ENCODE measurements at regions not wholly inside any gene's neighbourhood (a gene's known extent, or its start where the extent isn't known, plus 50 kb on each side); places are given as distances from the start of the nearest gene placed in this dataset.

DNA sequence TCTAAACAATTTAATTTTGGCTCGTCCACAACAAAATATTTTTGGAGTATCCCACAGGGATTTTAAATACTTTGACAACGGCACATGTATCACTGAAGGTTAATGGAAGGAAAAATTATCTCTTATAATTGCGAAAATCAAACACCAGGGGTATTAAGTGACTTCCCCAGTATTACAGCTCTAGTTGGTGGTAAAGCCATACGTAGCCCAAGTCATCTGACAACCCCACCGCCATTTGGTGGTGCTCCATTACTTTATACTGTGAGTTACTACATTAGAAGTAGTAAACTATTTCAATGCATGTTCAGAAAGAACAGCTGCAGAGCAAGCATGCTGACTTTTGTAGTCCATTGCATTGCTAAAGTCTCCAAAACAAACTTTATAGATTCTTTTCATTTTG, 179.7 kb downstream of the HGF start (continued):
- TF ChIP-seq, protein P1, sequence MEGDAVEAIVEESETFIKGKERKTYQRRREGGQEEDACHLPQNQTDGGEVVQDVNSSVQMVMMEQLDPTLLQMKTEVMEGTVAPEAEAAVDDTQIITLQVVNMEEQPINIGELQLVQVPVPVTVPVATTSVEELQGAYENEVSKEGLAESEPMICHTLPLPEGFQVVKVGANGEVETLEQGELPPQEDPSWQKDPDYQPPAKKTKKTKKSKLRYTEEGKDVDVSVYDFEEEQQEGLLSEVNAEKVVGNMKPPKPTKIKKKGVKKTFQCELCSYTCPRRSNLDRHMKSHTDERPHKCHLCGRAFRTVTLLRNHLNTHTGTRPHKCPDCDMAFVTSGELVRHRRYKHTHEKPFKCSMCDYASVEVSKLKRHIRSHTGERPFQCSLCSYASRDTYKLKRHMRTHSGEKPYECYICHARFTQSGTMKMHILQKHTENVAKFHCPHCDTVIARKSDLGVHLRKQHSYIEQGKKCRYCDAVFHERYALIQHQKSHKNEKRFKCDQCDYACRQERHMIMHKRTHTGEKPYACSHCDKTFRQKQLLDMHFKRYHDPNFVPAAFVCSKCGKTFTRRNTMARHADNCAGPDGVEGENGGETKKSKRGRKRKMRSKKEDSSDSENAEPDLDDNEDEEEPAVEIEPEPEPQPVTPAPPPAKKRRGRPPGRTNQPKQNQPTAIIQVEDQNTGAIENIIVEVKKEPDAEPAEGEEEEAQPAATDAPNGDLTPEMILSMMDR (tag by site-specific recombination; IDR thresholded peaks at IDR 0.05) = no peak
- TF ChIP-seq GFI1B (tag by site-specific recombination; IDR thresholded peaks at IDR 0.05) = no peak

DNA sequence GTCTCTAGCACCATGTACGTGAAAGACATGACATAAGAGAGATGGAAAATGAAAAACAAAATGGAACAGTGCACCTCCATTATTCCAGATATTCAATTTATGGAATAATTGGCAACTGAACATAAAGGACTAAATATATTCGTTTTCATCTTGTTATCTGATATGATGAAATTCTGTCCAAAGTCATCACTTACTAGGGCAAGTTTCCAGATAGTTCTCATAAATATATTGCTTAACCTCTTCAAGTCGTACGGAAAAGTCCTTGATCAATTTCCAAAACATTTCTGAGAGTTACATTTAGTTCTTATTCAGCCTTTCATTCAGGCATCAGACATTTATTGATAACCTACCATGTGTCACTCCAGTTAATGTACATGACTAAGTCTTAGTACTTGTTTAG, 185.2 kb downstream of the HGF start:
- ChIA-PET POLR2A (no interaction called here), CTCF (no interaction called here)
- no peaks in the 10 kb centered on the region for H3K36me3 ChIP-seq (ENCODE audit: control insufficient read depth in 2 of 2, insufficient read depth in 1 of 2, low read length in 2 of 2)
- H3K27ac ChIP-seq (ENCODE audit: extremely low read depth, low read depth, low read length) = no peak overlapping the region
- no peaks in the 10 kb centered on the region for H3K4me1 ChIP-seq (ENCODE audit: control insufficient read depth, insufficient read depth, low read length)
- no peak overlapping the region for H3K4me3 ChIP-seq (ENCODE audit: low read depth, low read length)
- no peak for TF ChIP-seq ZNF24 (tag by site-specific recombination; IDR thresholded peaks at IDR 0.05)
- no peak for TF ChIP-seq ZNF426 (tag by site-specific recombination; IDR thresholded peaks at IDR 0.05)
- TF ChIP-seq ZXDB (tag by site-specific recombination; IDR thresholded peaks at IDR 0.05) = no peak
- TF ChIP-seq PRDM6 (tag by site-specific recombination; IDR thresholded peaks at IDR 0.05) = no peak
- TF ChIP-seq ZNF248 (tag by site-specific recombination; IDR thresholded peaks at IDR 0.05) = no peak
- TF ChIP-seq, protein P2, sequence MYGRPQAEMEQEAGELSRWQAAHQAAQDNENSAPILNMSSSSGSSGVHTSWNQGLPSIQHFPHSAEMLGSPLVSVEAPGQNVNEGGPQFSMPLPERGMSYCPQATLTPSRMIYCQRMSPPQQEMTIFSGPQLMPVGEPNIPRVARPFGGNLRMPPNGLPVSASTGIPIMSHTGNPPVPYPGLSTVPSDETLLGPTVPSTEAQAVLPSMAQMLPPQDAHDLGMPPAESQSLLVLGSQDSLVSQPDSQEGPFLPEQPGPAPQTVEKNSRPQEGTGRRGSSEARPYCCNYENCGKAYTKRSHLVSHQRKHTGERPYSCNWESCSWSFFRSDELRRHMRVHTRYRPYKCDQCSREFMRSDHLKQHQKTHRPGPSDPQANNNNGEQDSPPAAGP (tag by site-specific recombination; IDR thresholded peaks at IDR 0.05) = no peak
- TF ChIP-seq, protein P3, sequence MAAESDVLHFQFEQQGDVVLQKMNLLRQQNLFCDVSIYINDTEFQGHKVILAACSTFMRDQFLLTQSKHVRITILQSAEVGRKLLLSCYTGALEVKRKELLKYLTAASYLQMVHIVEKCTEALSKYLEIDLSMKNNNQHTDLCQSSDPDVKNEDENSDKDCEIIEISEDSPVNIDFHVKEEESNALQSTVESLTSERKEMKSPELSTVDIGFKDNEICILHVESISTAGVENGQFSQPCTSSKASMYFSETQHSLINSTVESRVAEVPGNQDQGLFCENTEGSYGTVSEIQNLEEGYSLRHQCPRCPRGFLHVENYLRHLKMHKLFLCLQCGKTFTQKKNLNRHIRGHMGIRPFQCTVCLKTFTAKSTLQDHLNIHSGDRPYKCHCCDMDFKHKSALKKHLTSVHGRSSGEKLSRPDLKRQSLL (tag by site-specific recombination; IDR thresholded peaks at IDR 0.05) = no peak
- TF ChIP-seq ZNF404 (tag by site-specific recombination; IDR thresholded peaks at IDR 0.05) = no peak
- no peak for TF ChIP-seq ZNF175 (tag by site-specific recombination; IDR thresholded peaks at IDR 0.05)
- TF ChIP-seq ZNF423 (tag by site-specific recombination; IDR thresholded peaks at IDR 0.05) = no peak
- H3K9me3 ChIP-seq (ENCODE audit: control insufficient read depth, insufficient read depth, low read depth, low read length) = no peaks in the 10 kb centered on the region

DNA sequence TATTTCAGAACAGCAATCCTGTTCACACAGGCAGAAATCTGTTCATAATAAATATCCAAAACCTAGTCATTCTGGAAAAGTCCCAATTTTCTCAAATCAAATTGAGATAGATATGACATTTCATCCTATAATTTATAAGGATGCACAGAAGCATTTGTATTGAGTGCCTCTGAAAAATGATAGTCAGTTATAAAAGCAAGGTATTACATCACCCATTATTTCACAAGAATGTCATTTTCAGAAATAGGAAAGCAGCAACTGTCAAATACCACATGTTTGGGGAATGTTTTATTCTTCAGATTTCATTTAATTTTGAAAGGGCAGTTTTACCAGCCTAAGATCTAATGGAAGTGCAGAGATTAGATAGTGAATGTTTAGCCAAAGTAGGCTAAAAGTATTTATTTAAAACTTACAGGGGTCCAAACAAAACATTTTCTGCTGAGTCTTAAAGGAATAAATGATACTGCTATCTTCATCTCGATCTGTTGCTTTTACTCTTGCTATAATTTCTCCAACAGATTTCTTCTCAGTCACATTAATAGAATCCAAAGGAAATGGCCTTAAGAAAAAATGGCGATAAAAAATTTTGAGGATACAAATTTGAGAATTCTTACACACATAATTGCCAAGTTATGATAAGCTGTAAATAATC, 185.8 kb downstream of the HGF start:
- no peaks in the 10 kb centered on the region for H3K9me3 ChIP-seq (ENCODE audit: control insufficient read depth, insufficient read depth, low read depth, low read length)
- no peaks in the 10 kb centered on the region for H3K36me3 ChIP-seq (ENCODE audit: control insufficient read depth in 2 of 2, insufficient read depth in 1 of 2, low read length in 2 of 2)
- H3K4me3 ChIP-seq (ENCODE audit: low read depth, low read length) = no peak overlapping the region
- no peak overlapping the region for H3K27ac ChIP-seq (ENCODE audit: extremely low read depth, low read depth, low read length)
- no peaks in the 10 kb centered on the region for H3K4me1 ChIP-seq (ENCODE audit: control insufficient read depth, insufficient read depth, low read length)
- CTCF ChIA-PET = interaction anchor here (0.6 kb wide), 1 partner anchor 442 kb away, joined by 4 read pairs; no protein-coding TSS in a partner anchor
- POLR2A ChIA-PET = no interaction called here
- no peak for TF ChIP-seq OSR2 (tag by site-specific recombination; IDR thresholded peaks at IDR 0.05)
- no peak for TF ChIP-seq OVOL3 (tag by site-specific recombination; IDR thresholded peaks at IDR 0.05)
- no peak for TF ChIP-seq ZNF169 (tag by site-specific recombination; IDR thresholded peaks at IDR 0.05)
- TF ChIP-seq, protein P4, sequence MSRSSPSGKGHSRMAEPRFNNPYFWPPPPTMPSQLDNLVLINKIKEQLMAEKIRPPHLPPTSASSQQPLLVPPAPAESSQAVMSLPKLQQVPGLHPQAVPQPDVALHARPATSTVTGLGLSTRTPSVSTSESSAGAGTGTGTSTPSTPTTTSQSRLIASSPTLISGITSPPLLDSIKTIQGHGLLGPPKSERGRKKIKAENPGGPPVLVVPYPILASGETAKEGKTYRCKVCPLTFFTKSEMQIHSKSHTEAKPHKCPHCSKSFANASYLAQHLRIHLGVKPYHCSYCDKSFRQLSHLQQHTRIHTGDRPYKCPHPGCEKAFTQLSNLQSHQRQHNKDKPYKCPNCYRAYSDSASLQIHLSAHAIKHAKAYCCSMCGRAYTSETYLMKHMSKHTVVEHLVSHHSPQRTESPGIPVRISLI (tag by site-specific recombination; IDR thresholded peaks at IDR 0.05) = no peak
- TF ChIP-seq, protein P5, sequence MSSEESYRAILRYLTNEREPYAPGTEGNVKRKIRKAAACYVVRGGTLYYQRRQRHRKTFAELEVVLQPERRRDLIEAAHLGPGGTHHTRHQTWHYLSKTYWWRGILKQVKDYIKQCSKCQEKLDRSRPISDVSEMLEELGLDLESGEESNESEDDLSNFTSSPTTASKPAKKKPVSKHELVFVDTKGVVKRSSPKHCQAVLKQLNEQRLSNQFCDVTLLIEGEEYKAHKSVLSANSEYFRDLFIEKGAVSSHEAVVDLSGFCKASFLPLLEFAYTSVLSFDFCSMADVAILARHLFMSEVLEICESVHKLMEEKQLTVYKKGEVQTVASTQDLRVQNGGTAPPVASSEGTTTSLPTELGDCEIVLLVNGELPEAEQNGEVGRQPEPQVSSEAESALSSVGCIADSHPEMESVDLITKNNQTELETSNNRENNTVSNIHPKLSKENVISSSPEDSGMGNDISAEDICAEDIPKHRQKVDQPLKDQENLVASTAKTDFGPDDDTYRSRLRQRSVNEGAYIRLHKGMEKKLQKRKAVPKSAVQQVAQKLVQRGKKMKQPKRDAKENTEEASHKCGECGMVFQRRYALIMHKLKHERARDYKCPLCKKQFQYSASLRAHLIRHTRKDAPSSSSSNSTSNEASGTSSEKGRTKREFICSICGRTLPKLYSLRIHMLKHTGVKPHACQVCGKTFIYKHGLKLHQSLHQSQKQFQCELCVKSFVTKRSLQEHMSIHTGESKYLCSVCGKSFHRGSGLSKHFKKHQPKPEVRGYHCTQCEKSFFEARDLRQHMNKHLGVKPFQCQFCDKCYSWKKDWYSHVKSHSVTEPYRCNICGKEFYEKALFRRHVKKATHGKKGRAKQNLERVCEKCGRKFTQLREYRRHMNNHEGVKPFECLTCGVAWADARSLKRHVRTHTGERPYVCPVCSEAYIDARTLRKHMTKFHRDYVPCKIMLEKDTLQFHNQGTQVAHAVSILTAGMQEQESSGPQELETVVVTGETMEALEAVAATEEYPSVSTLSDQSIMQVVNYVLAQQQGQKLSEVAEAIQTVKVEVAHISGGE (tag by site-specific recombination; conservative IDR thresholded peaks at IDR 0.05; ENCODE audit: low read depth) = no peak
- TF ChIP-seq ZNF664 (tag by site-specific recombination; IDR thresholded peaks at IDR 0.05) = no peak
- TF ChIP-seq ZNF280C (tag by site-specific recombination; IDR thresholded peaks at IDR 0.05) = no peak
- TF ChIP-seq ZBTB21 (tag by site-specific recombination; IDR thresholded peaks at IDR 0.05) = no peak
